GM18519 (cell line): ENCODE measurements at regions not wholly inside any gene's neighbourhood (a gene's known extent, or its start where the extent isn't known, plus 50 kb on each side); places are given as distances from the start of the nearest gene placed in this dataset.
A peak's percentile ranks its signal among the peaks of the same experiment; 100 is the strongest.
"Not testable (repeated sequence)": the region's sequence is repeated elsewhere in the genome, so short reads cannot be mapped to it uniquely, and the experiment has no call there.

Source experiments
- ATAC-seq: cut with Tn5 transposase; IDR thresholded peaks from one replicate; pipeline ENCODE4 v1.9.1; 2021; ENCODE audit warnings: mild to moderate bottlenecking, moderate library complexity; ENCODE audit not compliant: unreplicated experiment, low FRiP score

DNA sequence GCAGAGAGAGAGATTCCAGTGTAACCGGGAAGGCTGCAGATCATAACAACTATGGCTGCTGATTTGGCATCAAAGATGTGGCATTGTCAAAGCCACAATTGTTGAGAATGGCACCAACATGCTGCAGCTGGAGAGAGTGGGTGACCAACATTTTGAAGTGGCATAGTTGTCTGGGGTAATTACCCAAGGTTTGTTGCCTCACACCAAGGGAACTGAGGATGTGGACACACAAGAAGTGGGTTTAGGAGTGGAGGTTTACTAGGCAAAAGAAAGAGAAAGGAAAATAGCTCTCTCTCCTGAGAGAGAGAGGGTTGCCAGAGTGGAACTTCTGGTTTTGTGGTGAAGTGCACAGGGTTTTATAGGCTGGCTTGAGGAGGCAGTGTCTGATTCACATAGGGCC, 126.6 kb downstream of the FAM72C start:
- not testable (repeated sequence) for ATAC-seq

DNA sequence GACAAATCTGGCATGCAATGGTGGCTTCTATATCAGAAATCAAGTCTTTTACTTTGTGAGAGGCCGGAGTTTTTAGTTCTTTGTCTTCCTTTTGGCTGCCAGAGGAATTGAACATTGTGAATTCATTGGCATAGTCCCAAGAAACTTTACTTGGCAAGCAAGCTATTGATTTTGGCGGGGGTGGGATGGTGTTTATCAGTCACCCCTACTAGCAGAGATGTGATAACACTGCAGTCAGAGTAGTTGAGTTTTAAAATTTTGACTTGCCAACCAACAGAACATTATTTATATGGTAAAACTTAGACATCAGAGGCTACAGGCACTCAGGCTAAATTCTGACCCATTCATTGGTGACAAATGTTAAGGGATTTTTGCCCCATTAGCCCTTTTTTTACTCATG, 129.7 kb downstream of the FAM72C start:
- ATAC-seq: not testable (repeated sequence)

DNA sequence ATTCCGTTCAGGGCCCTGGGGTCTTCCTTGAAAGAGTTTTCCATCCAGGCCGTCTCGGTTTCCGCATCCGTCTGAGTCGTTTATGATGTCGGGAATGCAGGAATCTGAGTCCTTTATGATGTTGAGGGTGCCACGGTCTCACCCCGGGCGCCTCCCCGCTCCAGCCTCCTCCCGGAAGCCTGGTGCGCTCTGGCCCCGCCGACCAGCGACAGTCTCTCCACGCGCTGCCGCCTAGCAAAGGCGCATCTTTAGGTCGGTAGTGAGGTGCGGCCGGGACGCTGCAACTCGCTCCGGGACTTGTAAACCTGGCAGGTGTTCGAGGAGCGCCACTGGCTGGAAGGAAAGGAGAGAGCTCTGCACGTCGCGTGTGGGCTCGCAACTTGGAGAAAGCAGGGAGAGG, 132.6 kb downstream of the FAM72C start:
- not testable (repeated sequence) for ATAC-seq

DNA sequence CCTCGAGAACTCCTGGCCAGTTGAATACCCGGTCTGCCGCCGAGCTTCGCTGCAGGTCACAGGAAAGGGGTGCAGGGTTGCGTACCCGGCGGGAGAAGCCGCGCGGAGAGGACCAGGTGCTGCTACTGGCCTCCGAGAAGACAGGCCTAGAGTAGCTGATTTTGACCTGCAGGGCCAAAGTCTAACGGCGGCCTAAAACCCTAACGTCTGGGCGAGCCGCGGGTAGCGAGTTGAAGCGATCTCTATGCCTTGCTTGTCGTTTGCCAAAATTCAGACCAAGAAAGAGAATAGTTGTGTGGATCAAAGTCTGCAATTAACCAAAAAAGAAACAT, 133.2 kb downstream of the FAM72C start:
- not testable (repeated sequence) for ATAC-seq

DNA sequence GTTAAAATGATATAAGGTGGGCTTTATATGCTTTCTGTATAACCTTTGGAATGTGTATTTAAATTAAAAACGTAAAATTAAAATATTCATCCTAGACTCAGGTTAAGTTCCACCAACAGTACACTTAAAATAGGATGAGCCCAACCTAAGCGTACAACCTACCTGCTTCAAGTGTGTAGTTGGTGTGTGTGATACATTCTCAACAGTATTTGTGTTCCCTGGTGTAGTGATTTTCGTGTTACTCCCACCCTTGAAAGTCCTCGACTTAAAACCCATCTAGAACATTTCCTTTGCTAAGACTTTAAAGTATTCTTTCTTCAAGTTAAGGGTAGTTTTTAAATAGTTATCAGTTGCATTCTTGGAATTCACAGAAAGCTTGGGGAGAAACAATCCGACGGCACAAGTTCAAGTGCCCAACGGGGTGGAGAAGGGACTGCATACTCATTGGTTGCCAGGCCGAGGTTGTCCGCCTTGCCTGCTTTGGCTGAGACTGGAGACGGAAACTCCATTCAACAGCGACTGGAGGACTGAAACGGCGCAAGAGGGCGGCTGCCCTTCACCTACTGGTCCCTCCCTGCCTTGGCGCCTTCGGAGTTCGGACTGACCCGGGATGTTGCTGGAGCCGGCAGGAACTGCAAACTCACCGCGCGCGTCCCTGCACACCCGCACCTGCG, 133.7 kb downstream of the FAM72C start:
- ATAC-seq: not testable (repeated sequence)

DNA sequence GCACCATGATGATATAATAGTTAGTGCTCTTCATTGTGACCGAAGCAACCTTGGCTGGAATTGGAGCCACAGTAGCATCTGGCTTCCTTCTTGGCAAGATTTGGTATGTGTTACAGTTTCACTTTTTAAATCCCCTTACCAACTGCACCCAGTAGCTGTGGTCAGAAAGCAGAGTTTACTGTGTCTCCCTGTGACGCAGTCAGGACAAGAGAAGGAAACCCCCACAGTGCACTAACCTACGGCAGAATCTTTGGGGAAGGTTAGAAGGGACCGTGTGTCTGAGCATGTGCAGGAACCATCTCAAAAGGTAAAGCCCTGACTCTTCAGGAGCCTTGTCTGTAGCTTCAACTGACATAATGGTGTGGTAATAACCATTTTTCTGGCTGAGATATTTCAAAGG, 138.4 kb downstream of the FAM72C start:
- not testable (repeated sequence) for ATAC-seq

DNA sequence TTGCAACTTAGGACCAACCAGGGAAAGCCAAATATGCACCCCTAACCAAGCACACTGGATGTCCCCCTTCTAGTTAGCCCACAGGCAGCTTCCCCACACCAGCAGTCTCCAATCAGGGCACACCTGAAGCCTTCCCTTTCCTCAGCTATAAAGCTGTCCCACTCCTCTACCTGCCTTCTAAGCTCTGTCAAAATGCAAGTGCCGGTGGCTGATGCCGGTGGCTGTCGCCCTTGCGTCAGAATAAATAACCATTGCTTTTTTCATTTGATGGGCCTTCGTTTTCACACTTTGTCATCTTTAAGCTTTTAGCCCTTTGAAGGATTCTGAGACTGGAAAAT, 139.4 kb downstream of the FAM72C start:
- not testable (repeated sequence) for ATAC-seq

DNA sequence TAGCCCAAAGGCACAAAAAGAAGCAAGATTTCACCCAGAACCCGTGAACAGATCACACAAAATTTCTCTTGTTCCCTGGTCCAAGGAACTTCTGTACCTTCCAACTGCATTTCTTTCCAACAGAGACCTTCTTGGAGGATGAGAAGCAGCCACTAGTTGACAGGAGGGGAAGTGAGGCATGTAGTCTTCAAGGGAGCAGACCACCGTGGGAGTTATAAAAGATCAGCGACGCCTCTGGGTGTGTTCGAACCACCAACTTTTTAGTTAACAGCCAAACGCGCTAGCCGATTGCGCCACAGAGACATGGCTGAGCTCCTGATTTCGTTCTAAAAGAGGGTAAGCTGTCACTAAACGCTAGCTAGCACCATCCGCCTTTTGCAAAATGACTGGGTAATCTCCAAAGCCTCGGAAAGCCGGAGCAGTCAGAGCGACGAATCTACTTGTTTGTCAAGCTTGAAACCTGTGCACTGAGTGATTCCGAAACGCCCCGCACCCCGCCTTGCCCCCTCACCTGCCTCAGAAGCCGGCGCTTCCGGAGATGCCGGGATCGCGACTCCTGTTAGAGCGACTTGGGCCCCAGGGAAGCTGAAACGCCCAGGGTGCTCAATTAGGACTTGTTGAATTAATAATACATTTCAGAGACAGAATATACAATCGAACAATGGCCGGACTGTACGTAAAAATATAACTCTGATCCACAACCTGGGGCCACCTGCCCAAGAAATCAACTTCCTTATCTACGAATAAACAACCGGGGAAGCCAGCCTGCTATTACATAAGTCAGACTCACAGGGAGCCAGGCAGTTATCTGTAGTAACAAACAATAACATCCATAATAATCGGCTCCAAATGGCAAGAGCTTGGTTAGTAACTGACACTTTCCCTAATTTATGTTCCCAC, 140.1 kb downstream of the FAM72C start:
- not testable (repeated sequence) for ATAC-seq

DNA sequence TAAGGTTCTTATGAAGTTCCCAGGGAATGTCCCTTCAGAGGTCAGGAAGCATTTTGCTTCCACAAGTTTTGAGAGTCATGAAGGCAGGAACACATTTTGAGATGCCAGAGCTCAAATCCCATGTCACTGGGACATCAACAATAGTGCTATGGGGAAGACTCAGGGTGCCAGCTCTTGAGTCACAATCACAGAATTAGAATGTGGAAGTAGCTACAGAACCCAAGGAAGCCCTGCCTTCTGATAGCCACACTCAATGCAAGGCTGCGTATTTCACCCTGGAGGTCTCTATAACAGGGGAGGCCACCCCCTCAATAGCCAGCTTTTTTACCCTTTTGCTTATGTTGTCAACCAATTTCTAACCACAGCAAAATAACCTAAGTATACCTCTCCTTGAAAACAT, 145.6 kb downstream of the FAM72C start:
- ATAC-seq: not testable (repeated sequence)

DNA sequence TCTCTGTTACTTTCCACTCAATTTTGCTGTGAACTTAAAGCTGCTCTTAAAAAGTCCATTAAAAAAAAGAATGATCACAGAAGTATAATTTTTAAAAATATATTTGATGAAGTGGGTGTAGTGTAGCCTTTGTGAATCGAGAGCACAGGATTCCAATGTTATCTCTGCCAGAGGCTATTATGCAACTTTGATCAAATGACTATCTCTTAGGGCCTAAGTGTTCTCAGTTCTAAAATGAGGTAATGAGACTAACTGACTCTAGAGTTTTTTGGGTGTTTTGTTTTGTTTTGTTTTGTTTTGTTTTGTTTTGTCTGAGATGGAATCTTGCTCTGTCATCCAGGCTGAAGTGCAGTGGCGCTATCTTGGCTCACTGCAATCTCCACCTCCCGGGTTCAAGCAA, 147.5 kb downstream of the FAM72C start:
- not testable (repeated sequence) for ATAC-seq

DNA sequence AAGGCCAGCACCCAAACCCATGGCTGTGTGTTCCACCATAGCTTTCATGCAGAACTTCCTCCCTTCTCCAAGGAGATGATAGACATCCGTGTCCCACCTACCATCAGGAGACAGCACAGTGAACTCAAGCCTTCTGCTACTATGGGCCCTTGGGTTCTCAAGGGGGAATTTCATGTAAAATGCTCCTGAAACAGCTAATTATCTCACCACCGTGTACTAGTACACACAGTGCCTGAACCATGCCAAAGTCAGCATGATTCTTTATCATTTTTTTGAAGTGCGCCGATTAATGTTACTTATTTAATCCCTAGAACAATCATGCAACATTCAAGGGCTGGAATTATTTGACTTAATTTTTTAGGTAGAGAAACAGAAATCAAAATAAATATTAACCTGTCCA, 151.7 kb downstream of the FAM72C start:
- ATAC-seq: not testable (repeated sequence)

DNA sequence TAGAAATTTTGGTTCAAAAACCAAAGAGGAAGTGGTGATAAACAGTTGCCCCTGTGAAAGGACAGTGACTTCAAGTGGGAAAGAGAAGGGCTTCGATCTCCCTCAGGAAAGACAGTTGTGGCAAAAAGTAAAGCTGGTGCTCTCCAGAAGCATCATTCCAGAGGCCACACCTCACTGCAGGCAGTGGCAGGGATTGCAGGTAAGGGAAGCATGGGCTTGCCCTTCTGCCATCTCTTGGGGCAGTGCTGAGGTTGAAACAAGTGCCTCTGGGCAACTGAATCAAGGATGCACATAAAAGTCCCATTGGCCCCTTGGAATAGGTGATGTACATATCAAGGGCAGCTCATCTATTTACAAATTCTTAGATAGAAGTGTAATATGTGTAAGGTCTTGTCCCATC, 155.4 kb downstream of the FAM72C start:
- ATAC-seq: not testable (repeated sequence)

DNA sequence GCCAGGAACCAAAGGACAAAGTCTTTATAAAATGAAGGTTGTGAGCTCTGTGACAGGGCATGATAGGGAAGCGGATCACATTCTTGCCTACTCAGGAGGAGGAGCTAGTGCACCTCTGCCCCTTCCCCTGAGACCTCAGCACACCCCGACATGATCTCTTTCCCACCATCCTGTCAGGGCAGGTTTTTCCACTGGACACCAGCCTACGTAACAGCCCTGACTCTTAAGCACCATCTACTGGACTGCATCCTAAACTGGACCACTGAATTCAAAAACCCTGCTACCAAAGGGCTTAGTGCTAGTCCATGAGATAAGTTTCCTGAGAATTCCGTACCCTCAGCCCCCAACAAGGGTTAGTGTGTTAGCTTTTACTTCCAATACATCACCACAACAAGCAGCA, 166.4 kb downstream of the FAM72C start:
- ATAC-seq: not testable (repeated sequence)

DNA sequence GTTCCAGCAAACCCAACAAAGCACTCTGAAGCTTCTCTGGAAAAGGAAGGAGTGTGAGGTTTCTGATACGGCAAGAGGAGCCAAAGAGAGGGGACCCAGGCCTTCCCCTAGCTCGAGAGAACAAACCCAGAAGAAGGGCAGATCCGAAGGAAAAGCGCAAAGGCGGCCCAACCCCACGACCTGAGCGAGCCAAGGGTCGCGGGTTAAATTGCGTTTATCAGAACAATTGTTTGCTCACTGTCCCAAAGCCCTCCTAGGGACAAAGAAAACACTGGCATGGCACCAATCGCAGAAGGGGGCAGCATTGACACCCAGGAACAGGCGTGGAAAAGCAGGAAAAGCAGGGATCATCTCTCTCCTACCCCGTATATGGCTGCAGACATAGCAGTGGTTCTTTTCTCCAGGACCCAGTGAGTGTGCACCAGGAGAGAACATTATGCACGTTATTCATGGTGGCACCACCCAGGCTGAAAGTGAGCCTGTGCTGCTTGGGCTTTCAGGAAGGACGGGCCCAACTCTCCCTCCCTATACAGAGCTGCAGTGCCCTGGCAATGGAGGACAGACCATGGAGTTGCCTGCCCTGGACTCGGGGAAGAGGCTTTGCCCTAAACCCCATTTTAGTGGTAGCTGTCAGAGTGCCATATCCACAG, 167.0 kb downstream of the FAM72C start:
- ATAC-seq: not testable (repeated sequence)

DNA sequence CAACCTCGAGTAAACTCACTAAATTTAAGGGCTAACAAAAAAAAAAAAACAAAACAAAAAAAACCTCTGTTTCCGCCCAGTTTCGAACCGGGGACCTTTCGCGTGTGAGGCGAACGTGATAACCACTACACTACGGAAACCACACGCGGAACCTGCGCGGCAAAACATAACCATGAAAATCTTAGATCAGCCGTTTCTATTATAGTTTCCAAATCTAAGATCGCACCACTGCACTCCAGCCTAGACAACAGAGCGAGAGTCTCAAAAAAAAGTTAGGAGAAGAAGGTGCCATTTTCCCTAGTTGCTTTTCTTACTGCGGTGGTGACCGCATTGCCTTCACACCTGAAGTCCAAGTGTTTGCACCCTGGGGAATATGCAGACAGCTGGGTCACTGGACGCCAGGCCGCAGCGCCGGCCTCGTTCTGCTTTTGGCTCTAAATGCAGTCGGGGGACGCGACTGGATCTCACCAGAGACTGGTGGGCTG, 167.8 kb downstream of the FAM72C start:
- ATAC-seq: not testable (repeated sequence)

DNA sequence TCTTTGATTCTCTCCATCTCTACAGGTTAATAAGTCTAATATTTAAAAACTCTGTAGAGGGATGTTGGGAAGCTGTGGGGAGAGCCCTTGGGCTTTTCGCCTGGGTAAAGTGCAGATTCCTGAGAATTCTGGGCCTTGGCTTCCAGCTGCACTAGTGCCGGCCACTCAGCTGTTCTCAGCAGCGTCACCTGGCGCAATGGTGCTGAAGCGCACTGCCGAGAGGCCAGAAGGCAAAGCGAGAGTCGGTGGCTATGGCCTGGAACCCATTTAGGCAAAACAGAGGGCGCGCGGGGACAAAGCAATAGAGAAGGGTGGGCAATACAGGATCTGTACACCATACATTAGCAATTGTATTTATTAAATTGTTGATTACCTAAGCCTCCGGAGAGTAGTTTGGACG, 168.7 kb downstream of the FAM72C start:
- ATAC-seq: not testable (repeated sequence)

DNA sequence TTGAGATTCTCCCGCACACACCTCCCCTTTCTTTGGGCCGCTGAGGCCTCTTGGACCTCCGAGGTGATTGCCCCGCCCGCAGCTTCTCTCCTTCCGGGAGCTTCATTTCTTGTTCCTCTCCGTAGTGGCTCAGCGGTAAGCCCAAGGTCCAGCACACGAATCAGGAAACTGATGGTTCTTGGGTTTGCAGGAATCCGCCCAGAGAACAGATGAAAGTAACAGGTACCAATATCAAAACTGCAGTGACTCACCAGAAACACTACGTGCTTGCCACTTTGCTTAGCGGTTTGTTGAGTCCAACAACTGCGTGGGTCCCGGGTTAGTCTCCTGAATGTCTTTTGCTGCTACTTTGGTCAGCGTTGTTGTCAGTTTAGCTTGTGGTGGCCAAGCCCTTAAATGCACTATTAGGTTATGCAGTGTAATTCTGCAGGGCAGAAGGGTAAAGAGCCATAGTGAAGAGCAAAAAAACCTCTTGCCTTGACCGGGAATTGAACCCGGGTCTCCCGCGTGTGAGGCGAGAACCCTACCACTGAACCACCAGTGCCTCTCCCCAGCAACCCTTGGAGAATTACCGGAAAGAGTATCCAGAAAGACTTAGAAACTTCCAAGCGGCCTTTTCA, 172.1 kb downstream of the FAM72C start:
- ATAC-seq: peak; percentile 43

DNA sequence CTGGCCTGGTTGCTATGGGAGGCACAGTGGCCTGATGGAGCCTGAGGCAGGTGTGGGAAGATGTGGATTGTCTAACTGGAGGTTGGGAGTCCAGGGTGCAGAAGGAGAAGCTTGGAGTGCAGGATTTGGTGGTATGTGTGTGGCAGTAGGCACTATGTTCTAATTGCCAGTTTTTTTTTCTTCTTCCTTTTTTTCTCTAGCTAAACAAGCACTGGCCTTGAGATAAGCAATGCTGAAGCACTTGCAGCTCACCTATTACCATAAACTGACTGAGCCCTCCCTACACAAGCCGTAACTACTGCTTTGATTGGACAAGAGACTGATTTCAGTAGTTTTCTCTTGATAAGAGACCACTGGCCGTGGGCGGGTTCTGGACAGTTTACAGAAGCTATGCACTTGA, 175.4 kb downstream of the FAM72C start:
- not testable (repeated sequence) for ATAC-seq

DNA sequence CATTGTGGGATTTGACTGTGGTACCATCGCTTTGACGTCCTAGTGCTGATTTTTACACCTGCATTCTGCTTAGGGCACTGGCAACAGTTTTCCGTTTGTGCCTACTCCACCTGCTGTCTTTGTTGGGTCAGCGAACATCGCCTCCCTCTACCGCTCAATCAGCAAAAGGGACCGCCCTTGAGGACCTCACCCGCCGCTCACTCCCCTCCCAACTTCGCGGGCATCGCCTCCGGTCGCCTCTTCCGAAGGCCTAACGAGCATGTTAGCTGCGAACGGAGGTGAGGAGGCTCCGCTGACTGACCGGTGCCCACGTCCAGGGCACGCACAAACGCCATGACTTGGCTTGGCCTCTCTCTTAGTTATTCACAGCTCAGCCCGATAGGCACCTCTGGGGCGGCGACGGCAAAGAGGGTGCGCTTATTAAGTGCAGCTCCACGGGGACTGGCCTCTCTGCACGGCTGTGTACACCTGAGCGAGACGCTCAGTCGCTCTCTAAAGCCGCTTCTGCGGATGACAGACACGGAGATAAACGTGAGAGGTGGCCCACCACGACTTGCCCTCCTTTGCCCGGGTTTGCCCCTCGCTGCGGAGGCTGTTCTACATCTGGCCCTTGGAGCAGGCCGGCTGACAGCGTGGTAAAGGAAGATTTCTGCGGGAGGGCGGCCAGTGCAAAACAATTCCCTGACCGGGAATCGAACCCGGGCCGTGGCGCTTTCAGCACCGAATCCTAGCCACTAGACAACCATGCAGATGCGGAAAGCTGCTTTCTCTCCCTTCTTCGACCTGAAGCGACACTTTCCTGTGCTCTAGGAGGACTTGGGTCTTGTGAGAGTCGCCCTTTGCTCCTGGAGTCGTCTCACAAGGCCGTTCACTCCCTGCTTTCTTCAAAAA, 179.5 kb downstream of the FAM72C start:
- ATAC-seq: not testable (repeated sequence)

DNA sequence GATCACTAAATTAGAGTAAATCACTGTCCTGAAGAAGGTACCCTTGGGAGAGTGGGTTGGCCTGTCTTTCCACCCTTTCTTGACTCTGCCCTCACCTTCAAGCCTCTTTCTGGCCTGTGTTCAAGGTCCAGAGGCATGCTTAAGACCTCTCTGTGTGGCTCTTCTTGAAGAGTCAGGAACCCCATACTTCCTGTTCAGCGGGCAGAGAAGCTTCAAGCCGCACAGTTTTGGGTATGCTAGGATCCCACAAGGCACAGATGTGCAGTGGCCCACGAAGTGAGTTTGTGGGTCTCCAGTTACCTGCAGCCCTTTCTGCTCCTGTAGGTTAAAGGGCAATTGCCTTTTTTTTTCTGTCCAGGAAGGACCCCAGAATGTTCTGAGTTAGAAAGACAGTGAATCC, 185.4 kb downstream of the FAM72C start:
- not testable (repeated sequence) for ATAC-seq
